DMS153 (cell line): ENCODE measurements at regions not wholly inside any gene's neighbourhood (a gene's known extent, or its start where the extent isn't known, plus 50 kb on each side); places are given as distances from the start of the nearest gene placed in this dataset.

Experiments
- DNase-seq: peaks from one replicate; lab custom pipeline; 2025; lab: John Stamatoyannopoulos, UW

DNA sequence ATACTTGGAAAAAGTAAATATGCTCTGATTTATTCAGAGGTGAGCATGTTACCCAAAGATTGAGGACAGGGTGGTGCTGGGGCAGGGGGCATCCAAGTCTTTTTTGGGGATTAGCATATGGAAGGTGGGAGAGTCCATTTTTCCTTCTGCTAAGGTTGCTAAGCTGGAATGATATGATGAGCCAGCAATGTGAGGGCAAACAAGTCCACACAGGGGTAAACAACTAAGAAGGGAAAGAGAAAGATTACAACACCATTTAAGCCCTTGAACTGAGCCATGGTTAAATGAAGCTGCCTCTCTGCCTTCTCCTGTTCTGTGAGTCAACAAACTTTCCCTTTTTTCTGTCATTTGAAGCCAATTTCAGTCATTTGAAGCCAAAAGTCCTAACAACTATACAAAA is 89.0 kb downstream of the RPL22L1 start:
- no peak for DNase-seq

GRCh38 chr3:170780471-170780870 is 89.5 kb downstream of the RPL22L1 start:
- DNase-seq = no peak

DNA sequence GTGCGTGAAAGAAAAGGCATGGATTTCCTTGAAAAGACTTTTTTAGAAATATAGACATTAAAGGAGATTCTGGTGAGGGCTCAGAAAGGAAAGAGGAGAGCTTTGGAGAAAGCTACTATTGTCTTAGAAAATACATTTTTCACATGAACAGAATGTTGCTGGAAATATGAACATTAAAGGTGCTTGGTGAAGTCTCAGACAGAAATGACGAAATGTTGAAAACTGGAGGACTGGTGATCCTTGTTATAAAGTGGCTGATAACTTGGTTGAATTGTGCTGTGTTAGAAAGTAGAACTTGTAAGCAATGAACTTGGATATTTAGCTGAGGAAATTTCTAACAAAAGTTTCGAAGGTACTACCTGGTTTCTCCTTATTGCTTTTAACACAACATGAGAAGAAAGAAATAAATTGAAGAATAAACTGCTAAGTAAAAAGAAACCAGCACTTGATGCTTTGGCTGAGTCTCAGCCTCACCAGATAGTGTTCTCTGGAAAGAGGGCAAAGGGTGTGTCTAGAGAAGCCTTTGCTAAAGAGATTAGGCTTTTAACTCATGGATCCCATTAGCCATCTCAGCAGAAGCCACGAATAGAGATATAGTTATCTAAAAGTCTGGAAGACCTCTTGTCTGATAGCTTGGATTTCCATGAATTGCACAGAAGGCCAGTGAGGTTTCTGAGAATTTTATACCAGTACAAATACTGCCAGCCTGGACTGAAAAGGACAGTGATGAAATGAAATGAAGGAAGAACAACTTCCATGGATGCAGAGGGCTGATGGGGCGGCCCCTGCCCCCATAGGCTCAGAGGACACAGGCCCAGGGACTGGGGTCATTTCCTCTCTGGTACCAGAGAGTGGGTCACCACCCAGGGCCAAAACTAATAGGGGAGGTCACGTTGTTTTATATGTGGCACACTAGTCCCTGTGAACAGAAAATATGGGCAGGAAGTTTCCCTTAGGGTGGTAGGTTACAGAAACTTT is 91.5 kb downstream of the RPL22L1 start:
- DNase-seq = no peak

- DNase-seq = no peak
These were observed 92.5 kb downstream of the RPL22L1 start for GRCh38 chr3:170777564-170777926.

DNA sequence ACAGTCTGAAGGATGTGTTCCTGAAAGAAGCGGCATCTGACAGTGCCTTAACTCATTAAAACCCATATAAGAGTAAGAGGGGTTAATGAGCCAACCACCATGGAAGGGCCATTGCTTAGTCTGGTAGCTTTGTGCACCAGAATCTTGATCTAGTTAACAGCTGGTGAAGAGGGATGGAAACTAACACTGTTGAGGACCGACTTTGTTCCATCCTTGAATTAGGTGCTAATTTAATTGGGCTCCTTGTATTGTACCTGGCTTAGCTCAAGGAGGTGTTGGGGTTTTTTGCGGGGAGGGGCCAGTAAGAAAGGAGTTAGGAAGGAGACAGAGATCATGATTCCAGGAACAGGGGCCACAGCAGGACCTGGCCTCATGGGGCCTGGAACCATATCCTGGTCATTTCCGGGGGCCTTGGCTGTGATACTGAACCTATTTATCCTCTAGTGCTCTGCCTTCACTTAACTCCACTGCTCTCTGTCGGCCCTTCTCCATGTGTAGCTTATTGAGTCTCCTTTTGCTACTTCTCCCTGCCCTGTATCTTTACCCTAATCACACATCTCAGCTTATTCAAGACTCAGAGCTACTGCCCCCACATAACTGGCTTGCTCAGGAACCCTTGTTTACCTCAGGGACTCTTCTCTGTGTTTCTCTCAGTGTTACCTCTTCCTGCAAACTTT is 93.0 kb downstream of the RPL22L1 start:
- DNase-seq = no peak

GRCh38 chr3:170773682-170774425 is 96.1 kb downstream of the RPL22L1 start:
- DNase-seq = no peak

DNA sequence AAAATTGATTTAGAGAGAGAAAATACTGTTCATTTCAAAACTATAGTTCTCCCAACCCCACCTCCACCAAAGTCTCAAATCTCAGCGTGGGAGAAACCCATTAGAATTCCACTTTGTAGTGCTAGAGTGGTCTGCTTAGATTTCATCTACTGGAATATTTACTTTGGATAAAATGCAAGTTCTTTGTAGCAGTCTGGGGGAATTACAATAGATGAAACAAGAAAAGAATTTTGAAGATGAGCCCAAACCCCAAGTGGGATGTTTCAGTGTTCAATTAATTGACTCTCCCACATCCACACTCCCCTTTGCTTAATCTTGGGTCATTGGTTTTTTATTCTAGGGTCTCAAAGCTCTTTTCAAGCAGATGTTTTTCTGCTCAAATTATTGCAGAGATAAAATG is 97.8 kb downstream of the RPL22L1 start:
- no peak for DNase-seq

- DNase-seq = no peak
These were observed 101.6 kb downstream of the RPL22L1 start for GRCh38 chr3:170768334-170768801.

GRCh38 chr3:170767576-170767941 is 102.4 kb downstream of the RPL22L1 start:
- DNase-seq = no peak

GRCh38 chr3:170766823-170767575 is 103.0 kb downstream of the RPL22L1 start:
- DNase-seq = no peak

GRCh38 chr3:170766253-170766652 is 103.7 kb downstream of the RPL22L1 start:
- no peak for DNase-seq

DNA sequence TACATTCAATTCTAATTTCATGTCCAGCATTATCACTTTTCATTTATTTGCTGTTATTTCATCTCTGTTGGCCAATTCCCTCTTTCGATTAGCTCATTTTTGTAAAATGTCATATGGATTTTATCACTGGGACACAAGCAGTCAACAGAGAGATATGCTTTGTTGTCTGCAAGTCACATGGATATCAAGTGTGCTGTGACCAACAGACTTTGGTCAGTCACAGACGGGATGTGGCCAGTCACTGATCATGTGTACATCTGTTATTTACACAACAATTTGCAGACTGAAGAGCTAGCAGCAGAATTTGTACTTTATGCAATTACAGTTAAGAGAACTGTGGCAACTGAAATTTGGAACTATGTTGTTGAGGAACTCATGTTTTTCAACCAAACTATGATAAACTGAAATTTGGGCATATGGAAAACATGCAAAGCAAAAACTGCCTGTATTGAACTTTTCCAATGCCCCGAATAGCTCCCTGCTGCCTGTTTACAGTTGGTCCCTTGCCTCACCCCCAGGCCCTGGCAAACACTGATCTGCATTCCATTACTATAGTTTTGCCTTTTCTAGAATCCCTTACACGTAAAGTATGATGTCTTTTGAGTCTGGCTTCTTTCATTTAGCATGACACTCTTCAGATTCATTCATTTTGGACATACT is 104.4 kb downstream of the RPL22L1 start:
- DNase-seq = no peak

- no peak for DNase-seq
These were observed 106.0 kb downstream of the RPL22L1 start for GRCh38 chr3:170764017-170764416.

DNA sequence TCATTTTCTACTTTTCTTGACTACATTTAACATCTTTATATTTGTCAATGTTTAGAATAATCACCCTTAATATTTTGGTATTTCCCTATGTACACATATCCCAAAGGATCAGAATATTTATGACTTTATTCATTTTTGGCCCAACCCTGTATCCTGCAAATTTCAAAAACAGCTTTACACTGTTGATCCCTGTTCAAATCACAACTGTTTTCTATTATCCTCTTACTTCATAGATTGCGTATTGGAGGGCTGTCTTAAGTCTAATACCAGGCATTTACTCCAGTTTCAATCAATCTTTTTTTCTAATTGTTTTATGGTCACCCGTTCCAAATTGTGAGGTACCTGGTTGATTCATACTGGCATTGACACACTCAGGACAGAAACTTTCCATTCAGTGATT is 107.9 kb downstream of the RPL22L1 start:
- no peak for DNase-seq

GRCh38 chr3:170761103-170761502 is 108.9 kb downstream of the RPL22L1 start:
- DNase-seq = no peak

DNA sequence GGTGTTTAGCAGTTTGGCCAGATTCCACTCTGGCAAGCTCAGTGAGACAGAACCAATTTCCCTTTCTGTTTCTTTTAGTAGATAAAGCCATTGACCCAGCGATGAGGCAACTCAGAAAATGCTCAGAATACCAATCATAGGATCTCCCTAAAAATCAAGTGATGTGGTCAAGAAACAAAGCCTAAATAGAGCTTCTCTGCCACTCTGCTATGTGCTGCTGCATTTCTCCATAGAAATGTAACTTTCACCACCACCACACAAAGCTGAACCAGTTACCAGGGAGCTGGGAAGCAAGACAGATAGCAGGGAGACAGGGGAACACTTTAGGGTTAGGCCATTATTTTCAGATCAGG is 109.8 kb downstream of the RPL22L1 start:
- DNase-seq = no peak

DNA sequence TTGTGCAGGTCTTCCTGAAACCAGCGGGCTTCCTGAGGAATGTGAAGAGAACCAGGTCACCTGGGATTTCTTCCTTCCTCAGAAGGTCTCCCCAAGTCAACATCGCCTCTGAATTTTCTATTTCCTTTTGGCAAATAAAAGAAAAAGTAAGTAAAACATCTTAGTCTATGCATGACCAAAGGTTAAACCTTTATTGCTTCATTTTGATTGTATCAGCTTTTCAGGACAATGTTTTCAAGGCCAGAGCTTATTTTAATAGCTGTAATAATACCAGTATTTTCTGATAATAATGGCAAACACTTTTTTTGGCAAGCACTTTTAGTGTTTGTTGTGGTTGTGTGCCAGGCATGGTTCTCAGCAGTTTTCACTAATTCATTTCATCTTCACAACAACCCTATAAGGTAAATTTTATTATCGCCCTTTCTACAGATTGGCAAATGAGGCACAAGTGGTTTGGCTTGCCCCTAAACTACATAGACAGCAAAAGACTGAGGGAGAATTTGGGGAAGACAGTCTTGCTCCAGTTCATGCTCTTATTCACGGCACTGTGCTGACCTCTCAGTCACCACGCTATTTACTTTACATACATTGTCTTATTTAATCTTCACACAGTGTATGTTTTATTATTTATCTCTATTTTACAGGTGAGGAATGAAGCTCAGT is 110.4 kb downstream of the RPL22L1 start:
- DNase-seq = no peak

DNA sequence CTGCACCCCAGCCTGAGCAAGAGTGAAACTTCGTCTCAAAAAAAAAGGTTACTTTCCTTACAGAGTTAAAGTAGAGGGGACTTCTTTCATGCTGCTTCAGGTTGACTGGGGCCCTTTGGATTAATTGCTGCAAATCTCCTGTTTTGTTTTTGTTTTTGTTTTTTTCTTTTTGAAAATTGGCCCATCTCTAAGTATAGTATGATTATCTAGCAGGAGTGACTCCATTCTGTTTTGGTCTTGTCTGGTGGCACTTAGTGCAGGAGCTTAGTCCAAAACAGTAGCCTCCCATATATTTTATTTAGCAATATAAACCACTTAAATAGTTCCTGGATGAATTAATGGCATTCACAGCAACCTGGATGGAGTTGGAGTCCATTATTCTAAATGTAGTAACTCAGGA is 113.0 kb downstream of the RPL22L1 start:
- DNase-seq = no peak

GRCh38 chr3:170754311-170754693 is 115.7 kb downstream of the RPL22L1 start:
- DNase-seq = no peak

DNA sequence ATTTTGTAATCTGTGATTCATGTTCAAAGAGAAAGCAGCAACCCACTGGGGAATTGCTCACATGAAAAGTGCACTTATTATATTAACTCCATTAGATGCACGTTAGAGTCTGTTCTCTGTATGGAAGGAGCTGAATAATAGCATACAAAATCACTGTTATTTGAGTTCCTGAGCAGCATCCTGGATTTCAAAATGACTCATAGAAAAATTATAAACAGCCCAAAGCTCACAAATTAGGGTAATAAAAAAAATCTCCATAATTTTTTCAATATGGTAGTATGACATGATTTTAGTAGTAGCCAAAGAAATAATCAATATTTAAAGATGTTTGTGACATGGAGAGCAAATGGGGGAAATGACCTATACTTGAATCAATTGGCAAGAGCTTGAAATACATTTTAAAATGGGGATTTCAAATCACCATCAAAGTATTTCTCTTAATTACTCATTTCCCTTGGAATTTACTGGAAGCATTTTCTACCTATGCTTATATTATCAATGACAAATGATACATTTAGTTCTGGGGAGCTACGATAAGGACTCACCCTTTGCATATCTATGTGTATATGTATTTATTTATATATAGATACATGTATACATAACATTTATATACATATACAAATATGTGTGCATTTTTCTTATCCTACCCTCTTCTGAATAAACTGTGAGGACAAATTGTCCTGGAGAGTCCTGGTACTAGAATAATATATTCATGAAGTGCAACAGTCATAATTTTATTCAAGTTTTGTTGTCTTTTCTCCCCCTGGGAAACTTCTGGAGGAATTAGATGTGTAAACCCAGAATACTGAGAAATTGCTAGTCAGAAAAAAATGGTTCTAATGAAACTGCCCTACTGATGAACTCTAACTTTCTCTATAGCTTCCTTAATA is 116.3 kb downstream of the RPL22L1 start:
- DNase-seq = no peak
